ENCODE measurements at regions not wholly inside any gene's neighbourhood (a gene's known extent, or its start where the extent isn't known, plus 50 kb on each side); places are given as distances from the start of the nearest gene placed in this dataset.

GRCh38 chr2:5751873-5752482 lies 59.8 kb downstream of the SOX11 start:
- peaks cover 5% of the 10 kb centered on the region for H3K27me3 Mint-ChIP-seq (ENCODE audit: low read depth)
- no peak for DNase-seq
- no peaks in the 10 kb centered on the region for H3K9me3 Mint-ChIP-seq
- H3K27ac Mint-ChIP-seq: no peak overlapping the region
- no peaks in the 10 kb centered on the region for H3K36me3 Mint-ChIP-seq (ENCODE audit: low read depth)
- H3K4me3 Mint-ChIP-seq: no peak overlapping the region
- H3K4me1 Mint-ChIP-seq (ENCODE audit: low read depth): no peaks in the 10 kb centered on the region
- CTCF ChIA-PET: no interaction called here
- intact Hi-C loops (cut with micrococcal nuclease): no loop called here

DNA sequence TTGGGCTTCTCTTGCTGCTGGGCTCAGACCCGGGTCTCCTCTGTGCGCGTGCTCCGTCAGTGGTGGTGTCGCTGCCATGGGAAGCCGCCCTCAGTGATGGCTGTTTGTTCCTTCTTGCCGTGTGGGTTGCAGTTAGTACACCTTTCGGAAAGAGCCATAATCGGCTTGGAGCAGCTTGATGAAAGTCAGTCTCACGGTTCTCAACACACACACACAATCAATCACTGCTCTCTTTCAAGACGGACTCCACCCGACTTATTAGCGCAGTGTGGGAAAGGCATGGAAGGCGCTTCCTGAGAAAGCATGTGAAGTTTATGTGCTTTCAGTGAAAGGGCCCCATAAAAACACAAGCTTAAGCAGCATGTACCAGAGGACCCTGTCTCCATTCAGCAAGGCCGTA lies 64.1 kb downstream of the SOX11 start:
- H3K27ac Mint-ChIP-seq: no peak overlapping the region
- H3K4me1 Mint-ChIP-seq (ENCODE audit: low read depth): no peaks in the 10 kb centered on the region
- no peak for DNase-seq
- H3K9me3 Mint-ChIP-seq: no peaks in the 10 kb centered on the region
- intact Hi-C loops (cut with micrococcal nuclease): no loop called here
- CTCF ChIA-PET: interaction anchor here (0.9 kb wide), 1 partner anchor 15 kb away, joined by 3 read pairs; no protein-coding TSS in a partner anchor
- H3K4me3 Mint-ChIP-seq: no peak overlapping the region
- no peaks in the 10 kb centered on the region for H3K36me3 Mint-ChIP-seq (ENCODE audit: low read depth)
- peaks cover 5% of the 10 kb centered on the region for H3K27me3 Mint-ChIP-seq (ENCODE audit: low read depth)

DNA sequence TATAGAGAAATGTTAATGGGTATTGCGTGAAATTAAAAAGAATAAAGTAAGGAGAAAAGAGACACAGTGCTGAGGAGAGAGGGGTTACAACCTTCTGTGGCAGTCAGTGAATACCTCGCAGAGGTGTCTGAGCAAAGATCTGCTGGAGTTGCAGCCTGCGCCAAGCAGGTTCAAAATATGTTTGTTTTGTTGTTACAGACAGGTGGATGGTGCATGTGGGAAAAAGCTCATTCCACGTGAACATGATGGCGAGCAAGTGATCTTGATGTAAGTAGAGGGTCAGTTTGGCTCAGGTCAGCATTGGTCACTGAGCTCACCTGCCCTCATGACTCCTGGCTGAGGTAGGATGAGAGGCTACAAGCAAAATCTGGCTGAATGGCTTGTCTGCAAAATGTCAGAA lies 66.2 kb downstream of the SOX11 start:
- no peaks in the 10 kb centered on the region for H3K9me3 Mint-ChIP-seq
- no peaks in the 10 kb centered on the region for H3K27me3 Mint-ChIP-seq (ENCODE audit: low read depth)
- H3K27ac Mint-ChIP-seq: no peak overlapping the region
- no peaks in the 10 kb centered on the region for H3K36me3 Mint-ChIP-seq (ENCODE audit: low read depth)
- intact Hi-C loops (cut with micrococcal nuclease): no loop called here
- CTCF ChIA-PET: interaction anchor here (0.7 kb wide), 1 partner anchor 1446 kb away, joined by 3 read pairs; no protein-coding TSS in a partner anchor
- no peaks in the 10 kb centered on the region for H3K4me1 Mint-ChIP-seq (ENCODE audit: low read depth)
- no peak for DNase-seq
- H3K4me3 Mint-ChIP-seq: no peak overlapping the region

DNA sequence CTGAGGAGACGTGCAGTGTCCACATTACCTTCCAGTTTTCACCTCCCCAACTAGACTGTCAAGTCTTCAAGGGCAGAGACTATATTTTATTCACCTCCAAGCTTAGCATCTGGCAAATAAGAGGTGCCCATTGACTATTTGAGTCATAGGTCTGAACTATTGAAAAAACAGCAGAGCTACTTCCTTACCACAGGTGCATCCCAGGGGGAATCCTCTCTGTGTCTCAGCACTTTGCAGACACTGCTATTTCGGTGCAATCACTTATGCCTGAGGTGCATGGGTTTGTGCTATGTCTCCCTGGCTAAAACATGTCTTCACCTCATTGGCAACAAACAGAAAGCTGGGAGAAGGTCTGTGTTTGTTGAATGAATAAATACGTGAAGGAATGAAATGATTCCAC lies 67.8 kb downstream of the SOX11 start:
- DNase-seq: no peak
- Mint-ChIP-seq H3K27ac (no peak overlapping the region), H3K36me3 (ENCODE audit: low read depth) (no peaks in the 10 kb centered on the region), H3K4me1 (ENCODE audit: low read depth) (no peaks in the 10 kb centered on the region), H3K9me3 (no peaks in the 10 kb centered on the region), H3K4me3 (no peak overlapping the region), H3K27me3 (ENCODE audit: low read depth) (no peaks in the 10 kb centered on the region)
- intact Hi-C loops (cut with micrococcal nuclease): no loop called here
- CTCF ChIA-PET: no interaction called here

GRCh38 chr2:5763531-5763930 lies 71.3 kb downstream of the SOX11 start:
- Mint-ChIP-seq H3K36me3 (ENCODE audit: low read depth) (no peaks in the 10 kb centered on the region), H3K9me3 (no peaks in the 10 kb centered on the region), H3K27ac (no peak overlapping the region), H3K4me3 (no peak overlapping the region), H3K27me3 (ENCODE audit: low read depth) (peaks cover 7% of the 10 kb centered on the region), H3K4me1 (ENCODE audit: low read depth) (no peaks in the 10 kb centered on the region)
- CTCF ChIA-PET: no interaction called here
- intact Hi-C loops (cut with micrococcal nuclease): no loop called here
- DNase-seq: no peak

GRCh38 chr2:5764041-5764440 lies 71.9 kb downstream of the SOX11 start:
- no peaks in the 10 kb centered on the region for H3K9me3 Mint-ChIP-seq
- H3K36me3 Mint-ChIP-seq (ENCODE audit: low read depth): no peaks in the 10 kb centered on the region
- H3K27ac Mint-ChIP-seq: no peak overlapping the region
- DNase-seq: no peak
- H3K4me1 Mint-ChIP-seq (ENCODE audit: low read depth): no peaks in the 10 kb centered on the region
- peaks cover 8% of the 10 kb centered on the region for H3K27me3 Mint-ChIP-seq (ENCODE audit: low read depth)
- H3K4me3 Mint-ChIP-seq: no peak overlapping the region
- intact Hi-C loops (cut with micrococcal nuclease): no loop called here
- CTCF ChIA-PET: no interaction called here

DNA sequence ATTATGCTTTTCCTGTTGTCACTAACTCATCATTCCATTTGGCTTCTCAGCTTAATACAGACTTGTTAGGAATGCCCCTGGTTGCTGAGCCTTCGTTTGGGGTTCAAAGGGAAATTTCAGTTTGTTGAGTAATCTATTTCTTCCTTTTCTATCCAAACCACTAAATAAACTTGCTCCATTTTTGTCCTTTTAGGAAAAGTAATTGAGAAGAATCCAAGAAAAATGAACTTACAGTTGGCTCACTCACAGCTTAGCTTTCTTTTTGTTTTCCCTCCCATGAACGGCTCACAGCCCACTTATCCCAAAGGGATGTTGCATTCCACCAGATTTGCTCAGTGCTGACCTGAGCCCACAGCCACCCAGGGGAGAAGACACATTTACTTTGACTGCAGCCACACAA lies 73.9 kb downstream of the SOX11 start:
- CTCF ChIA-PET: no interaction called here
- Mint-ChIP-seq H3K4me3 (no peak overlapping the region), H3K27ac (no peak overlapping the region), H3K27me3 (ENCODE audit: low read depth) (peaks cover 8% of the 10 kb centered on the region), H3K4me1 (ENCODE audit: low read depth) (no peaks in the 10 kb centered on the region), H3K36me3 (ENCODE audit: low read depth) (no peaks in the 10 kb centered on the region), H3K9me3 (no peaks in the 10 kb centered on the region)
- intact Hi-C loops (cut with micrococcal nuclease): no loop called here
- no peak for DNase-seq

DNA sequence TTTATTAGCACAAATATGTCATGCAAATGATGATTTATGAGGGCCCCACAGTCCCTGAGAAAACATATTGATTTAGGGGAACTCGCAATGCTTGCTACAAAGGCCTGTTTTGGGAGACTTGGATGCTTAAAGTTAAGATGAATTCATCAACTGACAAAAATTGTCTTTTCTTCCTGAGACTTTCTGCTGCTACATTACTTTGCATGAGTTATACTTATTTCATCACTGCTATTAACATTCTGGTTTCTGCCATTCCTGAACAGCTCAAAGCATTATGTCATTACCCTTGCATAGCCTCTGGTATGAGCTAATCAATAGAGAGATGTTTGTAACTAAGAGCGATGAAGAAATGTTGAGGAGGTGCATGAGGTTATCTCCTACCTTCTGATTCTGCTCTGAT lies 74.4 kb downstream of the SOX11 start:
- Mint-ChIP-seq H3K27ac (no peak overlapping the region), H3K36me3 (ENCODE audit: low read depth) (no peaks in the 10 kb centered on the region), H3K4me3 (no peak overlapping the region), H3K9me3 (no peaks in the 10 kb centered on the region), H3K27me3 (ENCODE audit: low read depth) (peaks cover 8% of the 10 kb centered on the region), H3K4me1 (ENCODE audit: low read depth) (no peaks in the 10 kb centered on the region)
- CTCF ChIA-PET: no interaction called here
- intact Hi-C loops (cut with micrococcal nuclease): no loop called here
- DNase-seq: no peak

- CTCF ChIA-PET: no interaction called here
- Mint-ChIP-seq H3K4me3 (no peak overlapping the region), H3K27me3 (ENCODE audit: low read depth) (peaks cover 3% of the 10 kb centered on the region), H3K9me3 (peaks cover 2% of the 10 kb centered on the region), H3K4me1 (ENCODE audit: low read depth) (no peaks in the 10 kb centered on the region), H3K36me3 (ENCODE audit: low read depth) (no peaks in the 10 kb centered on the region), H3K27ac (no peak overlapping the region)
- DNase-seq: no peak
- intact Hi-C loops (cut with micrococcal nuclease): no loop called here
Measured at GRCh38 chr2:5777131-5777535, 84.9 kb downstream of the SOX11 start.

DNA sequence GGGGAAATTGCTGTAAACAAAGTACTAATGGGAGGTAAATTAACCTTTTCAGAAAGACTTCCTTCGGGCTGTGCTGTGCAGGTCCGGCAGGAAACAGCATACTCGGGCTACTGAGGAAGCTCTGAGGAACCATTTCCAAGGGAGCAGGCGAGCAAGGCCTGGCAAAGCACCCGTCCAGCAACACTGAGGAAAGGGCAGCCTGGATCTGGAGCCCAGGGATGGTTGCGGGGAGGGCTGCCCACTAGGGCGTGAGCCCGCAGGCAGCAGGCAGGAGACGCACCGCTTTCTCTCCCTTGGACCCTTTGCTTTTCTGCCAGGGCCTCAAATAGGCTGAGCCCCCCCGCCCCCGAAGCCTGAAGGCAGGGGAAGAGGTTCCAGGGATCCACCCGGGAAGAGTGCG lies 89.5 kb downstream of the SOX11 start:
- H3K4me1 Mint-ChIP-seq (ENCODE audit: low read depth): no peaks in the 10 kb centered on the region
- H3K9me3 Mint-ChIP-seq: peaks cover 5% of the 10 kb centered on the region
- H3K27ac Mint-ChIP-seq: no peak overlapping the region
- H3K4me3 Mint-ChIP-seq: no peak overlapping the region
- no peak for DNase-seq
- H3K27me3 Mint-ChIP-seq (ENCODE audit: low read depth): no peaks in the 10 kb centered on the region
- intact Hi-C loops (cut with micrococcal nuclease): no loop called here
- CTCF ChIA-PET: no interaction called here
- no peaks in the 10 kb centered on the region for H3K36me3 Mint-ChIP-seq (ENCODE audit: low read depth)

- no peaks in the 10 kb centered on the region for H3K4me1 Mint-ChIP-seq (ENCODE audit: low read depth)
- intact Hi-C loops (cut with micrococcal nuclease): no loop called here
- no peak for DNase-seq
- CTCF ChIA-PET: no interaction called here
- peaks cover 7% of the 10 kb centered on the region for H3K9me3 Mint-ChIP-seq
- no peaks in the 10 kb centered on the region for H3K36me3 Mint-ChIP-seq (ENCODE audit: low read depth)
- H3K27me3 Mint-ChIP-seq (ENCODE audit: low read depth): no peaks in the 10 kb centered on the region
- H3K4me3 Mint-ChIP-seq: no peak overlapping the region
- H3K27ac Mint-ChIP-seq: no peak overlapping the region
Measured at GRCh38 chr2:5782103-5782502, 89.9 kb downstream of the SOX11 start.

DNA sequence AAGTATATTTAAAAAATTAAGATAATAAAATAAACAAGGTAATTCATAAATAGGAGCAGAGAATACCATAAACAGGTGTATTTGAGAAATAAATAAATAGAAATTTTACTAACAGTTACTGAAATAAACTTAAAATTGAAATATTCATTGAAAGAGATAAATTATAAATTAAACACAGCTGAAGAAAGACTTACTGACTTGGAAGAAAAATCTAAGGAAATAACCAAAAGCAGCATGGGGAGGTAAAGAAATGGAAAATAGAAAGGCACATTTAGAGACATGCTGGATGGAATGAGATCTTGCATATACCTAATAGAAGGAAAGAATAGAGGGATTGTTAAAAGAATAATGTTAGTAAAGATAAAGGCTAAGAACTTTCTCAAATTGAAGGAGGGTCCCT lies 96.3 kb downstream of the SOX11 start:
- Mint-ChIP-seq H3K27me3 (ENCODE audit: low read depth) (no peaks in the 10 kb centered on the region), H3K27ac (no peak overlapping the region), H3K36me3 (ENCODE audit: low read depth) (no peaks in the 10 kb centered on the region), H3K4me3 (no peak overlapping the region), H3K4me1 (ENCODE audit: low read depth) (no peaks in the 10 kb centered on the region), H3K9me3 (peaks cover 25% of the 10 kb centered on the region)
- intact Hi-C loops (cut with micrococcal nuclease): no loop called here
- no peak for DNase-seq
- CTCF ChIA-PET: no interaction called here

GRCh38 chr2:5791371-5791770 lies 99.2 kb downstream of the SOX11 start:
- DNase-seq: no peak
- CTCF ChIA-PET: no interaction called here
- H3K36me3 Mint-ChIP-seq (ENCODE audit: low read depth): no peaks in the 10 kb centered on the region
- no peak overlapping the region for H3K4me3 Mint-ChIP-seq
- intact Hi-C loops (cut with micrococcal nuclease): no loop called here
- H3K9me3 Mint-ChIP-seq: peaks cover 27% of the 10 kb centered on the region
- H3K4me1 Mint-ChIP-seq (ENCODE audit: low read depth): no peaks in the 10 kb centered on the region
- H3K27me3 Mint-ChIP-seq (ENCODE audit: low read depth): peaks cover 2% of the 10 kb centered on the region
- H3K27ac Mint-ChIP-seq: no peak overlapping the region

GRCh38 chr2:5794012-5794411 lies 101.8 kb downstream of the SOX11 start:
- DNase-seq: no peak
- CTCF ChIA-PET: no interaction called here
- intact Hi-C loops (cut with micrococcal nuclease): no loop called here
- no peak overlapping the region for H3K4me3 Mint-ChIP-seq
- no peak overlapping the region for H3K27ac Mint-ChIP-seq
- peaks cover 2% of the 10 kb centered on the region for H3K27me3 Mint-ChIP-seq (ENCODE audit: low read depth)
- no peaks in the 10 kb centered on the region for H3K4me1 Mint-ChIP-seq (ENCODE audit: low read depth)
- H3K9me3 Mint-ChIP-seq: peaks cover 13% of the 10 kb centered on the region
- H3K36me3 Mint-ChIP-seq (ENCODE audit: low read depth): no peaks in the 10 kb centered on the region

Data from activated naive CD4-positive, alpha-beta T cell treated with anti-CD3 and anti-CD28 coated beads for 36 hours (primary cell).